ENCODE measurements at regions not wholly inside any gene's neighbourhood (a gene's known extent, or its start where the extent isn't known, plus 50 kb on each side); places are given as distances from the start of the nearest gene placed in this dataset.
"Not testable (repeated sequence)": the region's sequence is repeated elsewhere in the genome, so short reads cannot be mapped to it uniquely, and the experiment has no call there.

DNA sequence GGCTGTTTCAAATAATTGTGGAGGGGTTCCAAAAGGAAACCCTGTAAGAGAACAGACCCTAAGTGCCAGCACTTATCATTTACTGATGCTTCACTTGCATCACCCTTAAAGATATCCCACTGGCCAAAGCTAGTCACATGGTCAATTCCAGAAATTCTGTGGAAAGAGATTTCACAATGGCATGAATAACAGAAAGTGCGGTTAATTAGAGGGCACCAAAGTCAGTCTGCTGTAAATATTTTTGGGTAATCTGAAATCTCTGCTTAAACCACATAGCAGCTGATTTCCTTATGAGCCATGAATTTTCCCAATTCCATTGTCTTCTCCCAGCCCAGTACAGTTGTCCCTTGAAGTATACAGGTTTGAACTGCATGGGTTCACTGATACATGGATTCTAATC lies 346.1 kb downstream of the SI start:
- Histone ChIP-seq H3K27ac (ENCODE audit: low read depth in 1 of 2, low read length in 2 of 2) (no peak overlapping the region), H3K9me3 (ENCODE audit: control insufficient read depth, low read length) (no peaks in the 10 kb centered on the region), H3K4me3 (ENCODE audit: low read length in 2 of 2) (no peak overlapping the region), H3K4me1 (ENCODE audit: control insufficient read depth in 1 of 2, insufficient read depth in 2 of 2, low read length in 2 of 2) (no peaks in the 10 kb centered on the region), H3K36me3 (ENCODE audit: control insufficient read depth in 1 of 2, insufficient read depth in 2 of 2, low read length in 1 of 2) (no peaks in the 10 kb centered on the region), H3K27me3 (ENCODE audit: control insufficient read depth in 1 of 2, insufficient read depth in 2 of 2, low read length in 1 of 2) (no peaks in the 10 kb centered on the region)
- WGBS, 2 donors = 99 to 100% methylated on average over 1 of the region's 1 CpG
- DNase-seq = no peak
- no peak for ATAC-seq (ENCODE audit: low FRiP score)
- intact Hi-C loops (cut with DNase I) = no loop called here

GRCh38 chr3:164730815-164731360 lies 347.4 kb downstream of the SI start:
- DNase-seq = no peak
- no peak for ATAC-seq (ENCODE audit: low FRiP score)

GRCh38 chr3:164723396-164723795 lies 354.9 kb downstream of the SI start:
- no peaks in the 10 kb centered on the region for H3K9me3 ChIP-seq (ENCODE audit: control insufficient read depth, low read length)
- intact Hi-C loops (cut with DNase I) = no loop called here
- H3K36me3 ChIP-seq (ENCODE audit: control insufficient read depth in 1 of 2, insufficient read depth in 2 of 2, low read length in 1 of 2) = no peaks in the 10 kb centered on the region
- DNase-seq (no peak), ATAC-seq (ENCODE audit: low FRiP score) (no peak)
- H3K27me3 ChIP-seq (ENCODE audit: control insufficient read depth in 1 of 2, insufficient read depth in 2 of 2, low read length in 1 of 2) = no peaks in the 10 kb centered on the region
- no peak overlapping the region for H3K27ac ChIP-seq (ENCODE audit: low read depth in 1 of 2, low read length in 2 of 2)
- H3K4me1 ChIP-seq (ENCODE audit: control insufficient read depth in 1 of 2, insufficient read depth in 2 of 2, low read length in 2 of 2) = no peaks in the 10 kb centered on the region
- WGBS, 2 donors = 69 to 82% methylated on average over 4 of the region's 4 CpGs
- no peak overlapping the region for H3K4me3 ChIP-seq (ENCODE audit: low read length in 2 of 2)

More at GRCh38 chr3:164730815-164731360, 347.4 kb downstream of the SI start:
- Histone ChIP-seq H3K4me1 (ENCODE audit: control insufficient read depth in 1 of 2, insufficient read depth in 2 of 2, low read length in 2 of 2) (no peaks in the 10 kb centered on the region), H3K27me3 (ENCODE audit: control insufficient read depth in 1 of 2, insufficient read depth in 2 of 2, low read length in 1 of 2) (no peaks in the 10 kb centered on the region), H3K9me3 (ENCODE audit: control insufficient read depth, low read length) (no peaks in the 10 kb centered on the region), H3K27ac (ENCODE audit: low read depth in 1 of 2, low read length in 2 of 2) (no peak overlapping the region), H3K4me3 (ENCODE audit: low read length in 2 of 2) (no peak overlapping the region), H3K36me3 (ENCODE audit: control insufficient read depth in 1 of 2, insufficient read depth in 2 of 2, low read length in 1 of 2) (no peaks in the 10 kb centered on the region)
- WGBS, 2 donors = 20 to 25% methylated on average over 6 of the region's 6 CpGs
- intact Hi-C loops (cut with DNase I) = no loop called here

GRCh38 chr3:164702808-164703207 lies 375.5 kb downstream of the SI start:
- WGBS, 2 donors = 83 to 95% methylated on average over 11 to 13 of the region's 13 CpGs

DNA sequence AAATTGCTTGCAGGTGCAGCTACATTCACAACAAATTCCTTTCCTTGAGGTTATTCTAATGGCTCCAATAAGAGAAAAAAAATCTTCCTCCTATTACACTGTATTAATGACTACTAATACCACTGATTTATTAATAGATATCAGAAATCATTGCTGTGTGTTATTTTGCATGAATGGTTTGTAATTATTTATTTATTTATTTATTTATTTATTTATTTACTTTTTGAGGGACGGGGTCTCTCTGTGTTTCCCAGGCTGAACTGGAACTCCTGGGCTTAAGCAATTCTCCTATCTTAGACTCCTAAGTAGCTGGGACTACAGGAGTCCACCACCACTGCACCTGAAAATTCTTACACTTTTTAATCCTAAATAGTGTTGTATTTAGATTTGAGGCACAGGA lies 390.4 kb downstream of the SI start:
- H3K9me3 ChIP-seq (ENCODE audit: control insufficient read depth, low read length) = no peaks in the 10 kb centered on the region
- intact Hi-C loops (cut with DNase I) = no loop called here
- 72 to 75% methylated on average over 1 of the region's 1 CpG for WGBS, 2 donors

More at GRCh38 chr3:164702808-164703207, 375.5 kb downstream of the SI start:
- H3K4me3 ChIP-seq (ENCODE audit: low read length in 2 of 2); H3K27me3 ChIP-seq (ENCODE audit: control insufficient read depth in 1 of 2, insufficient read depth in 2 of 2, low read length in 1 of 2); ATAC-seq (ENCODE audit: low FRiP score); H3K36me3 ChIP-seq (ENCODE audit: control insufficient read depth in 1 of 2, insufficient read depth in 2 of 2, low read length in 1 of 2); DNase-seq; H3K4me1 ChIP-seq (ENCODE audit: control insufficient read depth in 1 of 2, insufficient read depth in 2 of 2, low read length in 2 of 2); H3K9me3 ChIP-seq (ENCODE audit: control insufficient read depth, low read length); intact Hi-C loops (cut with DNase I); H3K27ac ChIP-seq (ENCODE audit: low read depth in 1 of 2, low read length in 2 of 2): not testable (repeated sequence)

GRCh38 chr3:164687211-164687610 lies 391.1 kb downstream of the SI start:
- Histone ChIP-seq H3K27ac (ENCODE audit: low read depth in 1 of 2, low read length in 2 of 2) (no peak overlapping the region), H3K9me3 (ENCODE audit: control insufficient read depth, low read length) (no peaks in the 10 kb centered on the region), H3K27me3 (ENCODE audit: control insufficient read depth in 1 of 2, insufficient read depth in 2 of 2, low read length in 1 of 2) (no peaks in the 10 kb centered on the region), H3K36me3 (ENCODE audit: control insufficient read depth in 1 of 2, insufficient read depth in 2 of 2, low read length in 1 of 2) (no peaks in the 10 kb centered on the region), H3K4me3 (ENCODE audit: low read length in 2 of 2) (no peak overlapping the region), H3K4me1 (ENCODE audit: control insufficient read depth in 1 of 2, insufficient read depth in 2 of 2, low read length in 2 of 2) (no peaks in the 10 kb centered on the region)
- ATAC-seq (ENCODE audit: low FRiP score) (no peak), DNase-seq (no peak)
- intact Hi-C loops (cut with DNase I) = no loop called here
- 85% methylated on average over 3 of the region's 3 CpGs for WGBS, 2 donors

More for the DNA sequence above, 390.4 kb downstream of the SI start:
- Histone ChIP-seq H3K27me3 (ENCODE audit: control insufficient read depth in 1 of 2, insufficient read depth in 2 of 2, low read length in 1 of 2) (no peaks in the 10 kb centered on the region), H3K27ac (ENCODE audit: low read depth in 1 of 2, low read length in 2 of 2) (no peak overlapping the region), H3K4me3 (ENCODE audit: low read length in 2 of 2) (no peak overlapping the region), H3K4me1 (ENCODE audit: control insufficient read depth in 1 of 2, insufficient read depth in 2 of 2, low read length in 2 of 2) (no peaks in the 10 kb centered on the region), H3K36me3 (ENCODE audit: control insufficient read depth in 1 of 2, insufficient read depth in 2 of 2, low read length in 1 of 2) (no peaks in the 10 kb centered on the region)
- DNase-seq (no peak), ATAC-seq (ENCODE audit: low FRiP score) (no peak)

DNA sequence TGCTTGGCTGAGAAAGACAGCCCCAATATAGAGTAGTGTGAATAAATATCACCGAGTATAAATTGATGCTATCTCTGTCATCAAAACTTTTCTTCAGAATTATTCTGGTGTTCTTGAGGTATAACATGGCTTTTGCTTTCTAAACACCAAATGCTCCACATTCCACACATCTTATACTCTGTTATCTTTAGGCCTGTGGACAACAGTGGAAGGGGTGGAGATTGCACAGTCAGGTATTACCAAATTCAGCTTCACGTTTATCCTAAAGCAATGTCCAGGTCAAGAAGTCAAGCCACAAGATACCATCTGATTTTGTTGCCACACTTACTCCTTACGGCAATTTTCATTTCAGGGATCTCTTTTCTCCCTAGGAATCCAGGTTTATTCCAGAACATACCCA lies 394.8 kb downstream of the SI start:
- H3K4me1 ChIP-seq (ENCODE audit: control insufficient read depth in 1 of 2, insufficient read depth in 2 of 2, low read length in 2 of 2) = no peaks in the 10 kb centered on the region
- DNase-seq = no peak
- no peak overlapping the region for H3K27ac ChIP-seq (ENCODE audit: low read depth in 1 of 2, low read length in 2 of 2)
- WGBS, 2 donors = 56 to 65% methylated on average over 3 of the region's 3 CpGs
- H3K9me3 ChIP-seq (ENCODE audit: control insufficient read depth, low read length) = no peaks in the 10 kb centered on the region
- no peak for ATAC-seq (ENCODE audit: low FRiP score)
- no peaks in the 10 kb centered on the region for H3K36me3 ChIP-seq (ENCODE audit: control insufficient read depth in 1 of 2, insufficient read depth in 2 of 2, low read length in 1 of 2)
- no peak overlapping the region for H3K4me3 ChIP-seq (ENCODE audit: low read length in 2 of 2)
- no peaks in the 10 kb centered on the region for H3K27me3 ChIP-seq (ENCODE audit: control insufficient read depth in 1 of 2, insufficient read depth in 2 of 2, low read length in 1 of 2)
- intact Hi-C loops (cut with DNase I) = no loop called here

DNA sequence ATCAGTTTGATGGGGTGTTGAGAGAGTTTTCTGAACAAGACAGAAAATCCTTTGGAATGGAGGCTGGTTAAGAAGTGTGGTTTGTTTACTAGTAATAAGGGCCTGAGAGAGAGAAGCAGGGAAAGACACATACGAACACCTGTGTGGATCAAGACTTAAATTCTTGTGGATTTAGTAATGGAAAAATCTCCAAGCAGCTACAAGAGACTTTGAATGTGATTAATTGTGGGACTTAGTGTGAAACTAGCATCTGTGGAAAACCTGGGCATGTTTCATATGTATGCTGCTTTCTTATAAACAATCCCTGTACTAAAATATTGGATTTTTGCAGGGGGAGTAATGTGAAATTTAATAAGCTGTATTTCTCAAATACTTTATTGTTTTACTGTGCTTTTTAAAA lies 399.1 kb downstream of the SI start:
- Histone ChIP-seq H3K27ac (ENCODE audit: low read depth in 1 of 2, low read length in 2 of 2) (no peak overlapping the region), H3K4me1 (ENCODE audit: control insufficient read depth in 1 of 2, insufficient read depth in 2 of 2, low read length in 2 of 2) (no peaks in the 10 kb centered on the region), H3K9me3 (ENCODE audit: control insufficient read depth, low read length) (no peaks in the 10 kb centered on the region), H3K36me3 (ENCODE audit: control insufficient read depth in 1 of 2, insufficient read depth in 2 of 2, low read length in 1 of 2) (no peaks in the 10 kb centered on the region), H3K27me3 (ENCODE audit: control insufficient read depth in 1 of 2, insufficient read depth in 2 of 2, low read length in 1 of 2) (no peaks in the 10 kb centered on the region), H3K4me3 (ENCODE audit: low read length in 2 of 2) (no peak overlapping the region)
- 73% methylated on average over 1 of the region's 1 CpG for WGBS, 2 donors
- DNase-seq = no peak
- intact Hi-C loops (cut with DNase I) = no loop called here
- no peak for ATAC-seq (ENCODE audit: low FRiP score)

DNA sequence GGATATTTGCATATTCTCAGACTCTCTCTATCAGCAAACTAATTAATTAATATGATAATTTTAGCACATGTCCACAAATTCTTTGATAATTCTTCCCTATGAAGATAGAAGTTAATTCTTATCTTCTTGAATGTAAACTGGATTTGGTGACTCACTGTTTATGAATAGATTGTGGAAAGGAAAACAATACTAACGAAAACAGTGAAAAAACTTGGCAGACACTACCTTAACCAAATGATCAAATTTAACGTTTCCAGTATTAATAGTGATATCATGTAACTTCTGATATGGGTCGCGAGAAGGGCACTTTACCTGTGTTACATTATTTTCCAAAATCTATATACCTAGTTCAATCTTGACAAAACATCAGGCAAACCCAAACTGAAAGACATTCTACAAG lies 401.0 kb downstream of the SI start:
- intact Hi-C loops (cut with DNase I) = no loop called here
- no peak for ATAC-seq (ENCODE audit: low FRiP score)
- Histone ChIP-seq H3K4me1 (ENCODE audit: control insufficient read depth in 1 of 2, insufficient read depth in 2 of 2, low read length in 2 of 2) (no peaks in the 10 kb centered on the region), H3K27me3 (ENCODE audit: control insufficient read depth in 1 of 2, insufficient read depth in 2 of 2, low read length in 1 of 2) (no peaks in the 10 kb centered on the region), H3K36me3 (ENCODE audit: control insufficient read depth in 1 of 2, insufficient read depth in 2 of 2, low read length in 1 of 2) (no peaks in the 10 kb centered on the region), H3K9me3 (ENCODE audit: control insufficient read depth, low read length) (no peaks in the 10 kb centered on the region), H3K4me3 (ENCODE audit: low read length in 2 of 2) (no peak overlapping the region), H3K27ac (ENCODE audit: low read depth in 1 of 2, low read length in 2 of 2) (no peak overlapping the region)
- no peak for DNase-seq
- WGBS, 2 donors = 32 to 38% methylated on average over 4 of the region's 4 CpGs

Measured in aorta (tissue), 5 donors.